GM12878 (cell line): ENCODE measurements at regions not wholly inside any gene's neighbourhood (a gene's known extent, or its start where the extent isn't known, plus 50 kb on each side); places are given as distances from the start of the nearest gene placed in this dataset.

Source experiments
- ATF2 ChIP-seq: IDR thresholded peaks from 2 replicates; pipeline ENCODE4 v1.6.1; 2012; ENCODE audit warnings: low read length, inconsistent platforms
- CREM ChIP-seq: IDR thresholded peaks from 2 replicates; pipeline ENCODE4 v1.6.1; 2014; ENCODE audit warnings: antibody characterized with exemption, low read depth
- CTCF ChIP-seq, 3 experiments: IDR thresholded peaks in 2 of 3; conservative IDR thresholded peaks in 1 of 3; 2 replicates each; pipeline ENCODE4 v1.5.1; 2011; ENCODE audit warnings: low read depth in 3 of 3, low read length in 3 of 3, mild to moderate bottlenecking in 3 of 3, control low read depth in 2 of 3, moderate library complexity in 2 of 3, inconsistent platforms in 1 of 3, mixed read lengths in 1 of 3; ENCODE audit not compliant: control insufficient read depth in 2 of 3, insufficient read depth in 1 of 3; ENCODE audit errors: extremely low read depth in 1 of 3
- ELK1 ChIP-seq: IDR thresholded peaks from 2 replicates; pipeline ENCODE4 v1.6.1; 2012; ENCODE audit warnings: low read depth, low read length, improper control_type of control experiment
- ESRRA ChIP-seq: IDR thresholded peaks from 2 replicates; pipeline ENCODE4 v1.6.1; 2012; ENCODE audit warnings: mild to moderate bottlenecking, low read length, improper control_type of control experiment
- ETV6 ChIP-seq, 2 experiments: fragments of 450-650 bp in 1 of 2; IDR thresholded peaks in 1 of 2; conservative IDR thresholded peaks in 1 of 2; 2 replicates each; pipeline ENCODE4 v1.6.1; 2014; ENCODE audit warnings: antibody characterized with exemption in 1 of 2, borderline replicate concordance in 1 of 2, low read depth in 1 of 2, mild to moderate bottlenecking in 1 of 2, moderate library complexity in 1 of 2
- EZH2 ChIP-seq: IDR thresholded peaks from 2 replicates; pipeline ENCODE4 v1.6.1; 2012; ENCODE audit warnings: low read depth, mild to moderate bottlenecking, control low read depth, inconsistent platforms, low read length, borderline replicate concordance; ENCODE audit not compliant: control insufficient read depth
- MYC ChIP-seq: IDR thresholded peaks from 2 replicates; pipeline ENCODE4 v1.6.1; 2011; ENCODE audit warnings: mild to moderate bottlenecking, low read length, moderate library complexity, inconsistent platforms; ENCODE audit not compliant: insufficient read depth, insufficient replicate concordance, insufficient read length, severe bottlenecking
- NFYB ChIP-seq: IDR thresholded peaks from 2 replicates; pipeline ENCODE4 v1.6.1; 2011; ENCODE audit warnings: low read depth, mild to moderate bottlenecking, low read length, improper control_type of control experiment, moderate library complexity; ENCODE audit not compliant: insufficient read depth
- NR2C1 ChIP-seq: fragments of 450-650 bp; IDR thresholded peaks from 2 replicates; pipeline ENCODE4 v1.6.1; 2017; ENCODE audit warnings: antibody characterized with exemption, mild to moderate bottlenecking, moderate library complexity
- POLR2AphosphoS5 ChIP-seq: IDR thresholded peaks from 2 replicates; pipeline ENCODE4 v1.6.1; 2011; ENCODE audit warnings: mild to moderate bottlenecking, low read length, inconsistent platforms
- SMAD1 ChIP-seq: fragments of 450-650 bp; IDR thresholded peaks from 2 replicates; pipeline ENCODE4 v1.6.1; 2018; ENCODE audit warnings: mild to moderate bottlenecking, low read depth; ENCODE audit not compliant: partially characterized antibody
- TCF12 ChIP-seq: IDR thresholded peaks from 2 replicates; pipeline ENCODE4 v1.6.1; 2011; ENCODE audit warnings: low read depth, mild to moderate bottlenecking, low read length

- no peak for TF ChIP-seq ATF2
- TF ChIP-seq TCF12, result no peak
- TF ChIP-seq CTCF (IDR thresholded peaks at IDR 0.05 in 2 of 3, conservative IDR thresholded peaks at IDR 0.05 in 1 of 3; ENCODE audit: control insufficient read depth in 2 of 3, extremely low read depth in 1 of 3, insufficient read depth in 1 of 3, low read depth in 3 of 3, low read length in 3 of 3), result no peak
- TF ChIP-seq NFYB, result no peak
- TF ChIP-seq NR2C1, result no peak
- TF ChIP-seq ESRRA, result no peak
- TF ChIP-seq EZH2, result no peak
- TF ChIP-seq ETV6 (conservative IDR thresholded peaks at IDR 0.05 in 1 of 2, IDR thresholded peaks at IDR 0.05 in 1 of 2; ENCODE audit: borderline replicate concordance in 1 of 2, low read depth in 1 of 2), result no peak
- no peak for TF ChIP-seq CREM
- TF ChIP-seq POLR2AphosphoS5, result no peak
- TF ChIP-seq ELK1, result no peak
- TF ChIP-seq MYC, result no peak
- TF ChIP-seq SMAD1, result no peak
Measured at GRCh38 chr2:234178330-234179030, 128.0 kb downstream of the SPP2 start.
